IPS DF 4.7 (cell line): ENCODE measurements at regions not wholly inside any gene's neighbourhood (a gene's known extent, or its start where the extent isn't known, plus 50 kb on each side); places are given as distances from the start of the nearest gene placed in this dataset.
A peak's percentile ranks its signal among the peaks of the same experiment; 100 is the strongest.
"Not testable (repeated sequence)": the region's sequence is repeated elsewhere in the genome, so short reads cannot be mapped to it uniquely, and the experiment has no call there.

Experiments used
- DNase-seq: peaks from one replicate; pipeline ENCODE4 v3.0.0-alpha.2; 2013; ENCODE audit warnings: low spot score; ENCODE audit errors: extremely low read depth

GRCh38 chr14:46444666-46445065, 206.9 kb downstream of the RPL10L start:
- no peak for DNase-seq

- DNase-seq = no peak
Observed at GRCh38 chr14:46433381-46433780, 218.2 kb downstream of the RPL10L start.

GRCh38 chr14:46432516-46432915, 219.1 kb downstream of the RPL10L start:
- no peak for DNase-seq

GRCh38 chr14:46417066-46417465, 234.5 kb downstream of the RPL10L start:
- no peak for DNase-seq

GRCh38 chr14:46404865-46405811, 246.4 kb downstream of the RPL10L start:
- DNase-seq = no peak

GRCh38 chr14:46402001-46402690, 249.4 kb downstream of the RPL10L start:
- not testable (repeated sequence) for DNase-seq

GRCh38 chr14:46401066-46401465, 250.5 kb downstream of the RPL10L start:
- DNase-seq = no peak

- no peak for DNase-seq
Observed at GRCh38 chr14:46399049-46399448, 252.5 kb downstream of the RPL10L start.

- DNase-seq = no peak
Observed at GRCh38 chr14:46384611-46385010, 267.0 kb downstream of the RPL10L start.

GRCh38 chr14:46381674-46382073, 269.9 kb downstream of the RPL10L start:
- DNase-seq = no peak

- DNase-seq = no peak
Observed at GRCh38 chr14:46378248-46378647, 273.3 kb downstream of the RPL10L start.

- no peak for DNase-seq
Observed at GRCh38 chr14:46377305-46377704, 274.3 kb downstream of the RPL10L start.

GRCh38 chr14:46369391-46369790, 282.2 kb downstream of the RPL10L start:
- DNase-seq = no peak

GRCh38 chr14:46368275-46368674, 283.3 kb downstream of the RPL10L start:
- no peak for DNase-seq

GRCh38 chr14:46352844-46353243, 298.7 kb downstream of the RPL10L start:
- DNase-seq = no peak

GRCh38 chr14:46344327-46344937, 307.1 kb downstream of the RPL10L start:
- peak; percentile 7 for DNase-seq

GRCh38 chr14:46325777-46326176, 325.8 kb downstream of the RPL10L start:
- no peak for DNase-seq

GRCh38 chr14:46325157-46325556, 326.4 kb downstream of the RPL10L start:
- DNase-seq = no peak

GRCh38 chr14:46323404-46323762, 328.2 kb downstream of the RPL10L start:
- no peak for DNase-seq

GRCh38 chr14:46322730-46323403, 328.7 kb downstream of the RPL10L start:
- no peak for DNase-seq

GRCh38 chr14:46322076-46322475, 329.5 kb downstream of the RPL10L start:
- DNase-seq = peak; percentile 44

- no peak for DNase-seq
Observed at GRCh38 chr14:46306267-46306666, 345.3 kb downstream of the RPL10L start.
